ENCODE measurements at regions not wholly inside any gene's neighbourhood (a gene's known extent, or its start where the extent isn't known, plus 50 kb on each side); places are given as distances from the start of the nearest gene placed in this dataset.

DNA sequence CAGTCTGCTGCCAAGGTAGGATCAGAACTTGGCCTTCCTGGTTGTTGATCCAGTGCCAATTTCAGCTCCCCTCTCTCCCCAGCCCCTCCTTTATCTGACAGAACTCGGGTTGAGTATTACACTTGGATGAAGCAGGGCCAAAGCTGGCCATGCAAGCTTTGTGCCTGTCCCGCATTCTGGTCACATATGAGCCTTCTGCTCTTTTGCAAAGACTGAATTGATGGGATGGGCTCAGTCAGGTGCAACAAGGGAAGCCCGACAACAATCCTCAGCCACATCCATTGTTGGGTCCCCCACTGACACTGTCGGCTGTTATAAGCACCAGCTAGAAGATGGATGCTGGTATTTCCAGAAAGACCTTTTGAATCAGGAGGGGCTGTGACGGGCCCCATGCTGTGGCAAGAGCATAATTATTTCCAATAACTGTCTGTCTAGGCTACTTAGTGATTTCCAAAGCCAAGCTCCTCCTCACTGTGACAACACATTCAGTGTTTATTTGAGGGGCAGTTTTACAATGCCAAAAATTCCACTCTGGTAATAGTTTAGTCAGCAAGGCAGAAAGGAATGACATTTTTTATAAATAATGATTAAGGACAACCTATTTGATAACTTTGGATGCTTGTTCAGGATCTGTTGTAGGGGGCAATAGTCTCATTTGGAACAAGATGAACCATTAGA lies 146.8 kb upstream of the FRMD4B start:
- TF ChIP-seq SIN3A (IDR thresholded peaks at IDR 0.05; ENCODE audit: borderline replicate concordance in 2 of 2, control insufficient read depth in 1 of 2, low read depth in 2 of 2, low read length in 2 of 2) (no peak), CEBPB (tag; IDR thresholded peaks at IDR 0.05) (no peak)
